GM23338 (cell line): ENCODE measurements at regions not wholly inside any gene's neighbourhood (a gene's known extent, or its start where the extent isn't known, plus 50 kb on each side); places are given as distances from the start of the nearest gene placed in this dataset.

Experiments
- ATAC-seq: fragments of 200-7000 bp; cut with Tn5 transposase; 3 replicates; pipeline ENCODE4 v1.9.1; 2020
- DNase-seq: peaks from one replicate; pipeline ENCODE4 v3.0.0-alpha.2; 2015; ENCODE audit warnings: low spot score
- H2AFZ ChIP-seq: fragments of 200-600 bp; sonication (generic); 2 replicates; pipeline ENCODE4 v1.8.0; 2016; ENCODE audit warnings: antibody characterized with exemption, mild to moderate bottlenecking, moderate library complexity
- H3F3A ChIP-seq: fragments of 200-600 bp; sonication (generic); replicated peaks from 2 replicates; pipeline ENCODE4 v1.8.0; 2017; ENCODE audit warnings: antibody characterized with exemption, mixed run types, low read depth
- H3K27ac ChIP-seq: fragments of 200-600 bp; sonication (generic); 2 replicates; pipeline ENCODE4 v1.6.1; 2016; ENCODE audit warnings: low read depth
- H3K27me3 ChIP-seq: fragments of 200-600 bp; sonication (generic); 2 replicates; pipeline ENCODE4 v1.8.0; 2016; ENCODE audit warnings: mild to moderate bottlenecking, mixed run types, moderate library complexity; ENCODE audit not compliant: insufficient read depth
- H3K36me3 ChIP-seq: fragments of 200-600 bp; sonication (generic); 2 replicates; pipeline ENCODE4 v1.8.0; 2016; ENCODE audit warnings: mild to moderate bottlenecking; ENCODE audit not compliant: insufficient read depth
- H3K4me1 ChIP-seq: fragments of 200-600 bp; sonication (generic); 2 replicates; pipeline ENCODE4 v1.8.0; 2016; ENCODE audit warnings: mild to moderate bottlenecking, moderate library complexity; ENCODE audit not compliant: insufficient read depth
- H3K4me2 ChIP-seq: fragments of 200-600 bp; sonication (generic); 2 replicates; pipeline ENCODE4 v1.7.1; 2017; ENCODE audit warnings: mixed run types
- H3K4me3 ChIP-seq: fragments of 200-600 bp; sonication (generic); 2 replicates; pipeline ENCODE4 v1.6.1; 2016; ENCODE audit warnings: mixed run types
- H3K79me2 ChIP-seq: fragments of 200-600 bp; sonication (generic); replicated peaks from 2 replicates; pipeline ENCODE4 v1.8.0; 2017; ENCODE audit warnings: mild to moderate bottlenecking; ENCODE audit not compliant: insufficient read depth
- H3K9me2 ChIP-seq: fragments of 200-600 bp; sonication (generic); 2 replicates; pipeline ENCODE4 v1.8.0; 2017; ENCODE audit not compliant: insufficient read depth
- H4K20me1 ChIP-seq: fragments of 200-600 bp; sonication (generic); replicated peaks from 2 replicates; pipeline ENCODE4 v1.8.0; 2017; ENCODE audit warnings: mild to moderate bottlenecking; ENCODE audit not compliant: insufficient read depth
- H3K27ac Mint-ChIP-seq: 2 replicates; pipeline ENCODE4 v1.8.0; 2020; ENCODE audit warnings: inconsistent platforms, mild to moderate bottlenecking, moderate library complexity, mixed read lengths
- H3K27me3 Mint-ChIP-seq: 3 replicates; pipeline ENCODE4 v1.8.0; 2022; ENCODE audit warnings: low read depth, mild to moderate bottlenecking, moderate library complexity, mixed read lengths, inconsistent platforms; ENCODE audit not compliant: insufficient read depth, poor library complexity
- H3K36me3 Mint-ChIP-seq: 3 replicates; pipeline ENCODE4 v1.8.0; 2021; ENCODE audit warnings: low read depth, mild to moderate bottlenecking, inconsistent platforms, moderate library complexity, mixed read lengths
- H3K4me1 Mint-ChIP-seq: 3 replicates; pipeline ENCODE4 v1.8.0; 2020; ENCODE audit warnings: mild to moderate bottlenecking, inconsistent platforms, mixed read lengths
- H3K4me3 Mint-ChIP-seq: 3 replicates; pipeline ENCODE4 v1.8.0; 2021; ENCODE audit warnings: moderate library complexity, mild to moderate bottlenecking, inconsistent platforms, mixed read lengths
- H3K9me3 Mint-ChIP-seq: 3 replicates; pipeline ENCODE4 v1.8.0; 2020; ENCODE audit warnings: moderate library complexity, mild to moderate bottlenecking, inconsistent platforms, mixed read lengths
- CTCF ChIP-seq, 2 experiments: fragments of 200-600 bp in 1 of 2; sonication (generic) in 1 of 2; conservative IDR thresholded peaks; 2 replicates each; pipeline versions ENCODE4 v1.5.1 to v1.6.1; 2016 to 2017; ENCODE audit warnings: antibody characterized with exemption in 2 of 2, low read depth in 2 of 2, mild to moderate bottlenecking in 2 of 2, moderate library complexity in 1 of 2
- ETS1 ChIP-seq: IDR thresholded peaks from 2 replicates; pipeline ENCODE4 v1.6.1; 2016; ENCODE audit warnings: antibody characterized with exemption
- NANOG ChIP-seq: IDR thresholded peaks from 2 replicates; pipeline ENCODE4 v1.6.1; 2016; ENCODE audit warnings: antibody characterized with exemption, borderline replicate concordance
- REST ChIP-seq: IDR thresholded peaks from one replicate; pipeline ENCODE4 v1.6.1; 2018; ENCODE audit warnings: antibody characterized with exemption; ENCODE audit not compliant: unreplicated experiment
- STAT1 ChIP-seq: IDR thresholded peaks from one replicate; pipeline ENCODE4 v1.6.1; 2016; ENCODE audit warnings: antibody characterized with exemption; ENCODE audit not compliant: unreplicated experiment
- TF ChIP-seq, protein P1 (sequence below): fragments of 250-450 bp; sonication (Bioruptor Pico); IDR thresholded peaks from 2 replicates; pipeline ENCODE4 v1.5.0; 2020; ENCODE audit warnings: mild to moderate bottlenecking, moderate library complexity

GRCh38 chr4:180098586-180098985 lies 2144.6 kb upstream of the TENM3 start:
- no peaks in the 10 kb centered on the region for H3K9me2 ChIP-seq
- no peaks in the 10 kb centered on the region for H3K79me2 ChIP-seq
- DNase-seq (no peak), ATAC-seq (no peak)
- Mint-ChIP-seq H3K27ac (no peak overlapping the region), H3K27me3 (no peaks in the 10 kb centered on the region), H3K9me3 (no peaks in the 10 kb centered on the region), H3K36me3 (no peaks in the 10 kb centered on the region), H3K4me3 (no peak overlapping the region), H3K4me1 (peaks cover 8% of the 10 kb centered on the region)
- H4K20me1 ChIP-seq: no peaks in the 10 kb centered on the region
- H2AFZ ChIP-seq: no peak overlapping the region
- H3K27ac ChIP-seq: no peak overlapping the region
- H3K4me2 ChIP-seq: no peak overlapping the region
- peaks cover 10% of the 10 kb centered on the region; the same call in 1 of the 2 replicates for H3K4me1 ChIP-seq
- no peak overlapping the region for H3K4me3 ChIP-seq
- no peaks in the 10 kb centered on the region for H3K36me3 ChIP-seq
- no peaks in the 10 kb centered on the region for H3K27me3 ChIP-seq
- TF ChIP-seq NANOG: no peak
- TF ChIP-seq, protein P1, sequence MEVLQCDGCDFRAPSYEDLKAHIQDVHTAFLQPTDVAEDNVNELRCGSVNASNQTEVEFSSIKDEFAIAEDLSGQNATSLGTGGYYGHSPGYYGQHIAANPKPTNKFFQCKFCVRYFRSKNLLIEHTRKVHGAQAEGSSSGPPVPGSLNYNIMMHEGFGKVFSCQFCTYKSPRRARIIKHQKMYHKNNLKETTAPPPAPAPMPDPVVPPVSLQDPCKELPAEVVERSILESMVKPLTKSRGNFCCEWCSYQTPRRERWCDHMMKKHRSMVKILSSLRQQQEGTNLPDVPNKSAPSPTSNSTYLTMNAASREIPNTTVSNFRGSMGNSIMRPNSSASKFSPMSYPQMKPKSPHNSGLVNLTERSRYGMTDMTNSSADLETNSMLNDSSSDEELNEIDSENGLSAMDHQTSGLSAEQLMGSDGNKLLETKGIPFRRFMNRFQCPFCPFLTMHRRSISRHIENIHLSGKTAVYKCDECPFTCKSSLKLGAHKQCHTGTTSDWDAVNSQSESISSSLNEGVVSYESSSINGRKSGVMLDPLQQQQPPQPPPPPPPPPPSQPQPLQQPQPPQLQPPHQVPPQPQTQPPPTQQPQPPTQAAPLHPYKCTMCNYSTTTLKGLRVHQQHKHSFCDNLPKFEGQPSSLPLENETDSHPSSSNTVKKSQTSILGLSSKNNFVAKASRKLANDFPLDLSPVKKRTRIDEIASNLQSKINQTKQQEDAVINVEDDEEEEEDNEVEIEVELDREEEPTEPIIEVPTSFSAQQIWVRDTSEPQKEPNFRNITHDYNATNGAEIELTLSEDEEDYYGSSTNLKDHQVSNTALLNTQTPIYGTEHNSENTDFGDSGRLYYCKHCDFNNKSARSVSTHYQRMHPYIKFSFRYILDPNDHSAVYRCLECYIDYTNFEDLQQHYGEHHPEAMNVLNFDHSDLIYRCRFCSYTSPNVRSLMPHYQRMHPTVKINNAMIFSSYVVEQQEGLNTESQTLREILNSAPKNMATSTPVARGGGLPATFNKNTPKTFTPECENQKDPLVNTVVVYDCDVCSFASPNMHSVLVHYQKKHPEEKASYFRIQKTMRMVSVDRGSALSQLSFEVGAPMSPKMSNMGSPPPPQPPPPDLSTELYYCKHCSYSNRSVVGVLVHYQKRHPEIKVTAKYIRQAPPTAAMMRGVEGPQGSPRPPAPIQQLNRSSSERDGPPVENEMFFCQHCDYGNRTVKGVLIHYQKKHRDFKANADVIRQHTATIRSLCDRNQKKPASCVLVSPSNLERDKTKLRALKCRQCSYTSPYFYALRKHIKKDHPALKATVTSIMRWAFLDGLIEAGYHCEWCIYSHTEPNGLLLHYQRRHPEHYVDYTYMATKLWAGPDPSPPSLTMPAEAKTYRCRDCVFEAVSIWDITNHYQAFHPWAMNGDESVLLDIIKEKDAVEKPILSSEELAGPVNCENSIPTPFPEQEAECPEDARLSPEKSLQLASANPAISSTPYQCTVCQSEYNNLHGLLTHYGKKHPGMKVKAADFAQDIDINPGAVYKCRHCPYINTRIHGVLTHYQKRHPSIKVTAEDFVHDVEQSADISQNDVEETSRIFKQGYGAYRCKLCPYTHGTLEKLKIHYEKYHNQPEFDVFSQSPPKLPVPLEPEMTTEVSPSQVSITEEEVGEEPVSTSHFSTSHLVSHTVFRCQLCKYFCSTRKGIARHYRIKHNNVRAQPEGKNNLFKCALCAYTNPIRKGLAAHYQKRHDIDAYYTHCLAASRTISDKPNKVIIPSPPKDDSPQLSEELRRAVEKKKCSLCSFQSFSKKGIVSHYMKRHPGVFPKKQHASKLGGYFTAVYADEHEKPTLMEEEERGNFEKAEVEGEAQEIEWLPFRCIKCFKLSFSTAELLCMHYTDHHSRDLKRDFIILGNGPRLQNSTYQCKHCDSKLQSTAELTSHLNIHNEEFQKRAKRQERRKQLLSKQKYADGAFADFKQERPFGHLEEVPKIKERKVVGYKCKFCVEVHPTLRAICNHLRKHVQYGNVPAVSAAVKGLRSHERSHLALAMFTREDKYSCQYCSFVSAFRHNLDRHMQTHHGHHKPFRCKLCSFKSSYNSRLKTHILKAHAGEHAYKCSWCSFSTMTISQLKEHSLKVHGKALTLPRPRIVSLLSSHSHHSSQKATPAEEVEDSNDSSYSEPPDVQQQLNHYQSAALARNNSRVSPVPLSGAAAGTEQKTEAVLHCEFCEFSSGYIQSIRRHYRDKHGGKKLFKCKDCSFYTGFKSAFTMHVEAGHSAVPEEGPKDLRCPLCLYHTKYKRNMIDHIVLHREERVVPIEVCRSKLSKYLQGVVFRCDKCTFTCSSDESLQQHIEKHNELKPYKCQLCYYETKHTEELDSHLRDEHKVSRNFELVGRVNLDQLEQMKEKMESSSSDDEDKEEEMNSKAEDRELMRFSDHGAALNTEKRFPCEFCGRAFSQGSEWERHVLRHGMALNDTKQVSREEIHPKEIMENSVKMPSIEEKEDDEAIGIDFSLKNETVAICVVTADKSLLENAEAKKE: no peak
- TF ChIP-seq CTCF (conservative IDR thresholded peaks at IDR 0.05; ENCODE audit: low read depth in 2 of 2): no peak
- TF ChIP-seq STAT1: no peak
- no peak for TF ChIP-seq ETS1
- no peak for TF ChIP-seq REST
- no peaks in the 10 kb centered on the region for H3F3A ChIP-seq
